GM19043 (cell line): ENCODE measurements at regions not wholly inside any gene's neighbourhood (a gene's known extent, or its start where the extent isn't known, plus 50 kb on each side); places are given as distances from the start of the nearest gene placed in this dataset.

Source experiments
- ATAC-seq: cut with Tn5 transposase; IDR thresholded peaks from one replicate; pipeline ENCODE4 v1.9.1; 2021; ENCODE audit warnings: low read depth; ENCODE audit not compliant: unreplicated experiment

DNA sequence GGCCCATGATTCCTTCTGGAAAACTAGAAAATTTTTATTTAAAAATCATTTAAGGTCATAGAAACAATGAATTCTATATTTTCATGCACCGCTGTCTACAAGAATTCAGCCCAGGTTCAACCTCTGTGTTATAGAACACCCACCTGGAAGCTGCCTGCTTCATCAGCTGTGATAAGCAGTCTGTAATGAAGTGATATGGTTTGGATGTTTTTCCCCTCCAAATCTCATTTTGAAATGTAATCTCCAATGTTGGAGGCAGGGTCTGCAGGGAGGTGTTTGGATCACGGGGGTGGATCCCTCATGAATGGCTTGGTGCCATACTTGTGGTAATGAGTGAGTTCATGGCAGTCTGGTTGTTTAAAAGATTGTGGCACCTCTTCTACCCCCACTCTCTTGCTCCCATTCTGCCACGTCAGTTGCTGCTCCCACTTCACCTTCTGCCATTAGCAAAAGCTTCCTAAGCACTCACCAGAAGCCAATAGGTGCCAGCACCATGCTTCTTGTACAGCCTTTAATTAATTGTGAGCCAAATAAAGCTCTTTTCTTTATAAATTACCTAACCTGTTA is 55.6 kb downstream of the MRPL32 start:
- ATAC-seq, result no peak

DNA sequence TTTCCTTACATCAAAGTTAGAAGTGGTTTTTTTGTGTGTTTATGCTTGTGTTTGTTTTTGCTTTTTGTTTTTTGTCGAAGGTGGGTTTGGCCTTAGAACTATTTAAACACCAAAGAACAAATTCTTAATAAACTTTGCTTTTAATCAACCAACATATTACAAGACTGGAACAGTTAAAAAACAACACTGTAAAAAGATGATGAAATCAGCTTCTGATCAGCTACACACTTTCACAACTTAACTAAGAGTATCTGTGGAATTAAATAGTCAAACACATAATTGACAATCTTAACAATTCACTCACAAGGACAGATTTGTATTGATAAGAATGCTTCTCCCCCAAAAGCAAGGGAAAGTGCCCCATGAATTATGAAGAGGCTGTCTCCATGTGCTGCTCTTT is 58.8 kb downstream of the MRPL32 start:
- no peak for ATAC-seq

DNA sequence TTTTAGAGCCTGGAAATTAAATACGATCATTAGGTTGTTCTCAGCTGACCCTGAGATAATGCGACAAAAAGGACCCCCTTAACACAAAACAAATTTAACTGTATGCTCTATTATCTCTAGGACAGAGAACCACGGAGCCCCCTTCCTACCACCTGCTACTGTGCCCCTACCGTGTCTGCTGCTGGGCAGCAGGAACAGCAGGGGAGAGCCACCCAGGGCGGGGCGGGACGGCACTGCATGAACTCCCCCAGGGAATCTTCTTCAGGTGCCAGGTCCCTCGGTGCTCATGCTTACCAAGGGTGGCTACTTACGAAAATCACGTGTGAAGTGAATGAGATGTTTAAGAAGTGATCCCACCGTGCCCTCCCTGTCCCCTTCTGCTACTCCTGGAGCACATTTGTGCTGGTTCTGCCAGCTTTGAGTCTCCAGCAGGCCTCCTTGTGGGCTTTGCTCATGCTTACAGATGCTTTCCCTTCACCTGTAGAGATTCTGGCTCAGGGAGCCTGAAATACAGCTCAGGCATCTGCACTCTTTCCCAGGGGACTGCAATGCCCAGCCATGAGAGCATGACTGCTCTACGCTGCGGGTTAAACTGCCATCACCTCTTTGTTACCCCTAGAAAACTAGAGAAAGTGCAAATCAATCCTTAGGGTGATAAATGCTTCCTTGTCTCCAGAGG is 59.9 kb downstream of the MRPL32 start:
- no peak for ATAC-seq

DNA sequence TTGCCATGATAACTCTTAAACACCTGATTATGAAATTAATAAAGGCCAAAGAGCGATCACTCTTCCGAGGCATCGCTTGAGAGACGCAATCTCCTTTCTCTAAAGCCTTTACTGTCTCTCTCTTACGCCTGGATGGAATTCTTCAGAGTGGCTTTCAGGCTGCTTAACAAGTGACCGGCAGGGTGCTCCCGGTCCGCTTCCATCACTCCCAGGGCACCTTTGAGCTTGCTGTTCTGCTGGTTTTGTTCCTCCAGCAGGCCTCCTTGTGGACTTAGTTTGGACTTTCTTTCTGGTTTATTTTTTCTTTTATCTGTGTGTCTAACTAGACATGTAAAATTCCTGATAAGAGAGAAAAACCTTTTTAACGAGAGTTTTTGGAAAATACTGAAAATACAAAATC is 60.9 kb downstream of the MRPL32 start:
- no peak for ATAC-seq

DNA sequence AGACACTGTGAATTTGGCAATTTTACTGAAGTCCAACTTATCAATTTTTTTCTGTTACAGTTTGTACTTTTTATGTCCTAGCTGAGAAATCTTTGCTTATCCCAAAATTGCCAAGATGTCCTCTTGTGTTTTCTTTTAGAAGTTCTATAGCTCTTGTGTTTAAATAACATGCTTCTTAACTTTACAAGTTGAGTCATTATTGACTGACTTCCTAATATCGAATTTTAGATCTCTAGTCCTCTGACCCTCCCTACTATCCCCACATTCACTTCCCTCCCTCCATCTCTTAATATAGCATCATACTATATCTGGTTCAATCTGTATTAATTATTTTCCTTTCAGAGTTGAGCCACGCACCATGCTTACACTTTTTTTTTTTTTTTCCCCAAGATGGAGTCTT is 61.9 kb downstream of the MRPL32 start:
- no peak for ATAC-seq

DNA sequence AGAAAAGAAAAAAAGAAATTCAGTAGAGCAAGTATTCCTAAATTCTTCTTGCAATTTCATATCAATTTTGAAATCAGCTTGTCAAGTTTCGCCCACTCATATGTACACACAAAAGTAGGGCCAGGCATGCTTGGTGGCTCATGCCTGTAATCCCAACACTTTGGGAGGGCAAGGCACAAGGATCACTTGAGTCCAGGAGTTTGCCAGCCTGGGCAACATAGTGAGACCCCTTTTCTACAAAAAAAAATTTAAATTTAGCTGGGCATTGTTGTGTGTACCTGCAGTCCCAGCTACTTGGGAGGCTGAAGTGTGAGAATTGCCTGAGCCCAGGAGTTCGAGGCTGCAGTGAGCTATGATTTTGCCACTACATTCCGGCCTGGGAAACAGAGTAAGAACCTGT is 65.4 kb downstream of the MRPL32 start:
- ATAC-seq, result no peak

DNA sequence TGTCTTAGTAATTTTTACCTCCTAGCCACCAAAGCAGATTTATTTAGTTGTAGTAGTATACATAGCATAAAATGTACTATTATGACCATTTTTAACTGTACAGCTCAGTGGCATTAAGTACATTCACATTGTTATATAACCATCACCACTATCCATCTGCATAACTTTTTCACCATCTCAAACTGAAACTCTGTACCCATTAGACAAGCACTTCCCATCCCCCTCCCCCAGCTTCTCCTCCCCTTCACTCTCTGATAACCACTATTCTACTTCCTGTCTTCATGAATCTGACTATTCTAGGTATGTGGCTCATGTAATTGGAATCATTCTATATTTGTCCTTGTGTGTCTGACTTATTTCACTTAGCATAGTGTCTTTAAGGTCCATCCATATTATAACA is 71.9 kb downstream of the MRPL32 start:
- ATAC-seq, result no peak

DNA sequence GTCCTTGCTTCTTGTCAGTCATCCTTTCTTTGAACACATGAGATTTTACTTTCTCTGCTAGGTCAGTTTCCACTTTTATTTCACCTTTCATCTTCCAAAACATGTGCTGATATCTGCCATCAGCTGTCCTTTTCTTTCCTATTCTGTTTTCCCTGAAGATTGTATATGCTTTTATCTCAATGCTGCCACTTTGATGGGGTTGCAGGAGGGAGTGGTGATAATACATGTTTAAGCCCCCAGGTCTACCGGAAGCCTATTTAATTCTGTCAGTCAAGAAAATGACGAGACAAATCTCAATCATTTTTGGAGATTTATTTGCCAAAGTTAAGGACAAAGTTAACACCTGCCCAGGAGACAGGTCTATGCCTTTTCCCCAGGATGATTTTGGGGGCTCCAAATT is 73.8 kb downstream of the MRPL32 start:
- ATAC-seq, result no peak

DNA sequence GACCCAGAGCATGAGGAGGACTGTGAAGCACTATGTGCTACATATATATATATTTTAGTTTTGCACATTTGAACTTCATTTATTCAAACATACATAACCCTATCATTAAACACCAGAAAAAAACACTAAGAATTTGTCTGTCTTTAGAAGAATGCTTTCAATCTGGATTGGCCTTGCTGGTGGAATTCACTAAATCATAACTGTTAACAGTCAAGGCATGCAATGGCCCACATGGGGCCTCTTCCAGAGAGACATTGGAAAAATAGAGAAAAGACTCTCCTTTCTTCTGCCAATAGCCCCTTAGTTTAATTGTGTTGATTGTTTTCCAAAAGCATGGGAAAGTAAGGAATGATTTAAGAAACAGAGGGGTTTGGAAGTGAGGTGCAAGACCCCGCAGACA is 77.9 kb downstream of the MRPL32 start:
- ATAC-seq, result no peak

DNA sequence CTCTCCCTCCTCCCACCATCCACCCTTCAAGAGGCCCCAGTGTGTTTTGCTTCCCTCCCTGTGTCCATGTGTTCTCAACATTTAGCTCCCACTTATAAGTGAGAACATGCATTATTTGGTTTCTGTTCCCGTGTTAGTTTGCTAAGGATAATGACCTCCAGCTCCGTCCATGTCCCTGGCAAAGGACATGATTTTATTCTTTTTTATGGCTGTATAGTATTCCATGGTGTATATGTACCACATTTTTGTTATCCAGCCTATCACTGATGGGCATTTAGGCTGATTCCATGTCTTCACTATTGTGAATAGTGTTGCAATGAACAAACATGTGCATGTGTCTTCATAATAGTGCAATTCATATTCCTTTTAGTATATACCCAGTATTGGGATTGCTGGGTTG is 79.7 kb downstream of the MRPL32 start:
- ATAC-seq, result no peak

DNA sequence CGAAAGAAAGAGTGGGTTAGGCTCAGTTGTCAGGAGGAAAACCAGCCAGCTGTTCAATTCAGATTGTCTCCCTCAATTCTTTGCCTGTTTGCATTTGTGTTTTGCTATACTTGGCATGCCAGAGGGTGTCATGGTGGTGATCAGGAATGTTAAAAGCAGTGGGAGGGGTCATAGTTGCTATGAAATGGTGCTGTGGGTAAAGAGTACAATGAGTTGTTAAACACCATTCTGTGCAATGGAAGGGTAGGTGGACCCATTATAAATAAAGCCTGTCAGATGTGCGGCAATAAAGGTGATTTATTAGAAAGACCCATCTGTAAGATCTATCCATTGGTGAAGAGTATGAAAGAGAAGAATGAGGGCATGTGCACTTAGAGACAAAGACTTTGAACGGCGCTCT is 82.2 kb downstream of the MRPL32 start:
- ATAC-seq, result no peak

DNA sequence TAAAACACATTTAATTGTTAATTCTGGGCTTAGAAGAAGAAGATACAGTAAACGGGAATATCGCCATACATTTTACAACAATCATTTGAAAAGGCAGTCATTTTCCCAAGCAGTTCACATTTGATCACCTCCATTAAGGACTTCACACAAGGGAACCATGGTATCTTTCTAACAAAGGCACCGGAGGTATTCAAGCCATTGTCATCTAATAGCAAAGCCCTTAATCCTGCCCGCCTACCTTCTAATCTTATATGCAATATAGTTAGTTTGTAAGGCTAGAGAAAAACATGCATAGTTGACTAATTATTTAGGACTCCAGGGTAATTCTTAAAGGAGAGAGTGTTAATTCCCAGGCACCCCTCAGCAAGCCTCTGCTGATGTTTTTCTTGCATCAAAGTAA is 83.1 kb downstream of the MRPL32 start:
- no peak for ATAC-seq

DNA sequence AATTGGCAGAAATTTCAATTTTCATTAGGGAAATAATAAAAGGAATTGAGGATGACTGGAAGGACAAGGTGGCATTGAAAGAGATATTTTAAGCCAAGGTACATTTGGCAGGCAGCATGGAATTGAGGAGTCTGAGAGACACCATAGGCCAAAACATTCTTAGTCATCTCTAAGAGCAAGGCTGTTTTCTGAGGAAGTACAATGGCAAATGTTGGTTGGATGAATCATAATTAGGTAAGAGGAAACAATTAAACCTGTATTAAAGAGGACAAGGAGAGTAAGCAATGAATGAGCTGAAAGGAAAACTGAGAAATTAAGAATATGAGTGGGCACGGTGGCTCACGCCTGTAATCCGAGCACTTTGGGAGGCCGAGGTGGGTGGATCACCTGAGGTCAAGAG is 86.3 kb downstream of the MRPL32 start:
- no peak for ATAC-seq

DNA sequence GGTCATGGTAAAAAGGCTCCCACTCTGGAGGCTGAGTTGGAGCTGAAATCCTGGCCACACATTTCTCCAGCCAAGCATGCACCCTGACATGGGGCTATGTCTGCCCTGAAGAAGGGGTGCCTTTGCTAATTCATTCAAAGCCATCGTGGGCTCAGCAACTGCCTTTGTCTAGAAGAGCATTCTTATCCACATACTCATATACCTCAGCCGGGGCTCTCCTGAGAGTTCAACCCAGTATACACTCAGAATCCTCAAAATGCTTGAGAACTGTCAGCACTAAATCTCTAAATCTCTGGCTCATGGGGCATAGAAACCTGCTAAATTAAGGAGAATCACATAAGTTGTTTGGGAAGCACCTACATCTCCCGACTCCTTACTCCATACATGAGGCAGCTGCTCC is 89.3 kb downstream of the MRPL32 start:
- ATAC-seq, result no peak

DNA sequence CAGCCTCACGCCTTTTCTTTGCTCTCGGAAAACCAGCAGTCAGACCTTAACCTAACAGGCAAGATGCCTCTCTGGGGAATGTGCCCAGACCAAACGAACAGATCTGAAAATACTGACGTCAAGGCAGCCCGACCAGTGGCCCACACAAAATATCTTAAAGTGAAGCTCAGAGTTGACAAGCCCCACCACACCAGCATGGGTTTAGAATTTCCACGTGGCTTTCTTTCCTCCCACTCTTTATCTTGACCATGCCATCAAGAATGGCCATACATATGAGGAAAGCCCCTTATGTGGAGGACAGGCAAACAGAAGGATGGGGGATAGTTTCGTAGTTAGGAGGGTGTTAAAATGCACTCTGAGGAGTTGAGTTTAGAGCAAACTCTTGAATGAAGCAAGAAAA is 89.8 kb downstream of the MRPL32 start:
- no peak for ATAC-seq

DNA sequence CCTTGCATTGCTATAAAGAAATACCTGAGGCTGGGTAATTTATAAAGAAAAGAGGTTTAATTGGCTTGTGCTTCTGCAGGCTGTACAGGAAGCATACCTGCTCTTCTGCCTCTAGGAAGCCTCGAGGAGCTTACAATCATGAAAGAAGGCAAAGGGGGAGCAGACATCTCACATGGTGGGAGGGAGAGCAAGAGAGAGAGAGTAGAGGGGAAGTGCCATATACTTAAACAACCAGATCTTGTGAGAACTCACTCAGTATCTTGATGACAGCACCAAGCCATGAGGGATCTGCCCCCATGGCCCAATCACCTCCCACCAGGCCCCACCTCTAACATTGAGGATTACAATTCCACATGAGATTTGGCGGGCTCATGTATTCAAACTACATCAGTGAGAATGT is 79.1 kb upstream of the HECW1 start:
- no peak for ATAC-seq

DNA sequence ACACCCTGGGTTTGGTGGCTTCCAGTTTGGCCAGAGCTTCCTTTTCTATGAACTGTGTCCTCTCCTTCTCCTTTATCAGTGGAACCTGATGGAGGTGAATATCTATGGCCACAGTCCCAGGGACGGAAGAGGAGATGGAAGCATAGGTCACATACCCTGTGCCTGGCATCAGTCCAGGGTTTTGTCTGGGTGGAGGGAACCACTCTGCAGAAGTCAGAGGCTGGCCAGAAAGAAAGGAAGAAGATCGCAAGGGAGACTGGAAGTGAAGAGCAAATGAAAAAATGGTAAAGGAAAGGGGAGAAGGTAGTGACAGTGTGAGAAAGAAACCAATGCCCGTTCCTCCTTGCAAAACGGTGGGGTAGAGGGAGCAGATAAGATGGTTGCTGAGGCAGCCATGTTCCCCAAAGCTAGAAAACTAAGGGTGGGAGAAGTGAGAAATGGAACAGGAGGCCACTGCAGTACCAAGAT is 77.9 kb upstream of the HECW1 start:
- no peak for ATAC-seq

DNA sequence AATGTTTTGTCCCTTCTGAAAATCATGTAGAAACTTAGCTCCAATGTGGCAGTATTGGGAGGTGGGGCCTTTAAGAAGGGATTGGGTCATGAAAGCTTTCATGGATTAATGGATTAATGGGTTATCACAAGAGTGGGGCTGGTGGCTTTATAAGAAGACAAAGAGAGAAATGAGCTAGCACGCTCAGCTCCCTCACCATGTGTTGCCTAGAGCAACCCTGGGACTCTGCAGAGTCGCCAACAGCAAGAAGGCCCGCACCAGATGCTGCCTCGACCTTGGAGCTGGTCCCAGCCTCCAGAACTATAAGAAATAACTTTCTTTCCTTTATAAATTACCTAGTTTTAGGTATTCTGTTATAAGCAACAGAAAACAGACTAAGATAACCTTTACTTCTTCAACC is 74.9 kb upstream of the HECW1 start:
- ATAC-seq, result no peak

DNA sequence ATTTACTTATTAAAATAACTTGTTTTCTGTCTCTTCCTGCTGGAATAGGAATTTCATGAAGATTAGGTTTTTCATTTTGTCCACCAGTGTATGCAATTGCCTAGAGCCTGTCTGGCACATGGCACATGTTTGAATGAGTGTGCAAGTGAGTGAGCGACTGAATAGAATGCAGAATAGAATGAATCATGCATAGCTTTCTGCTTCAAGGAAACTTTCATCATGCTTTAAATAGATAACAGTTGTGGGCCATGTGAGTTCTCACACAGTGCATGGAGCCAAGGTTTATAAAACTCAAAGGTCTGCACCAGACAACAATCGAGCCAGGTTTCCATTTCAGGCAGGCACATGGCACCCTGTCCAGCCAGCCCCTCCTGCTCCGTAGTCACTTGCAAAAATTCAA is 74.2 kb upstream of the HECW1 start:
- ATAC-seq, result no peak

DNA sequence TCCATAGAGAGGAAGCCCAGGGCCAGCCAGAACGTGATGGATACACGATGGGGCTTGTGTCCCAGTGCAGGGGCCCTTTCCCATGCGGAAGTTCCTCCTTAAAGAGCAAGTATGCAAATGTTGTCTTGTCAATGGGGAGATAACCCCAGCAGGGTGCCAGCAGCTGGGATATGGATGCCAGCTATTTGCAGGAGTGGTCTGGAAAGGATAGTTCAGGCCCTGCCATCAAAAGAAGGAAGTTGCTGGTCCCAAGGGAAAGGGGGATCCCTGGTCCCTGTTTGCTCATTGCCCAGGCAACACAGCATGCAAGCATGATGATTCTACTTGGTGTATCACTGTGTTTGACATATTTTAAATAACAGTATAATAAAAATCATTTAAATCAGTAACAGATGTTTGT is 73.1 kb upstream of the HECW1 start:
- no peak for ATAC-seq

DNA sequence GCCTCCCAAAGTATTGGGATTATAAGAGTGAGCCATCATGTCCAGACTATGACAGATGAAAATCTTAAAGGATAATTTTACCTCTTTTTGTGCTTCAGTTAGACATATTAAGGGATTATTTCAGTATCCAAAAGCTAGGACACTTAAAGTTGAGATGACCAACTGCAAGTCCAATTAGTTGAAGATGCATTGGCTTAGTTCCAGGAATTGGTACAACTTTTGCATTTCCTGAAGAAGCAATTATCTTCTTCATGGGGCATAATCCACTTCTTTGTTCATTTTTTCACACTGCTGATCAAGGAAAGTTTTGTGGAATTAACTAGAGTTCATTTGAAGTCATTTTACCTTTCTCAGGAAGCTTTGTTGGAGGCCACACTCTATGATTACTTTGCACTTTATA is 72.0 kb upstream of the HECW1 start:
- ATAC-seq, result no peak

DNA sequence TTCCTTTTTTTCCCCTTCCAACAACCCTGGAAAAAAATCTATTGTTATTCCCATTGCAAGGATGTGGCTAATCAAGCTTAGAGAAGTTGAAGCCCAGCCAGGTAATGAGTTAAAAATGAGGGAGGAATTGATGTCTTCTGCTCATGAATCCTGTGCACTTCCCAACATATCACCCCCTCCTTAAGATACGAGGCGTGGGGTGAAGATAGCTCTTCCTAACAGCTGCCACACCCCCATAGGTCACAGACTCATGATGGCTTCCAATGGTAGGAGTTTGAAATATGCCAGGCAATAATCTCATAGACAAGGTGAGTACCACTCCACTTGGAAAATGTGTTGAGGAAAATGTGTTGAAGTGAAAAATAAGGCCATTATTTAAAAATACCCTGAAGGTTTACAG is 71.3 kb upstream of the HECW1 start:
- ATAC-seq, result no peak

DNA sequence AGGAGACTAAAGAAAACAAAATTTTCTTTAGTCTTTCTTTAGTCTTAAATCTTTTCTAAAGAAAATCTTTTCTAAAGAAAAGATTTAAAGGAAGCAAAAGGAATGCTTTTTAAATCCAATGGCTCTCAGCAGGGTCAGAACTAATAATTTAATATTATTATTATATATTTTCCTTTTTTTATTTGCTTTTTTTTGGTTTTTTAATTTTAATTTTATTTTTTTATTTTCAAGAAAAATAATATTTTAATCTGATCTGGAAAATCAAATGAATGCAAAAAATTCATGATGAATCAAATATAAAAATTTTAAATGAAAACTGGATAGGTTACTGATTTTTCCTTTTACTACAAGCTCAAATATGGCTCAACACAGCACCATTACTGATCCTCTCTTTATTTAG is 70.7 kb upstream of the HECW1 start:
- ATAC-seq, result no peak
